ENCODE measurements at regions not wholly inside any gene's neighbourhood (a gene's known extent, or its start where the extent isn't known, plus 50 kb on each side); places are given as distances from the start of the nearest gene placed in this dataset.

- H3K18ac ChIP-seq (ENCODE audit: low read depth in 1 of 2, low read length in 2 of 2): peak overlapping the region in 1 of 2 experiments; percentile 62
- H3K79me1 ChIP-seq (replicated peaks; ENCODE audit: low read length, poor library complexity, severe bottlenecking): peaks cover 21% of the 10 kb centered on the region
- H2BK120ac ChIP-seq (ENCODE audit: low read depth, low read length): peak overlapping the region; percentile 34
- H2AFZ ChIP-seq (ENCODE audit: low read depth, low read length): no peak overlapping the region
- no peaks in the 10 kb centered on the region for H3K27me3 ChIP-seq (ENCODE audit: control insufficient read depth in 1 of 2, insufficient read depth in 1 of 2, low read length in 2 of 2)
- no peak overlapping the region for H2AK5ac ChIP-seq (ENCODE audit: low read length, severe bottlenecking)
- H3K23ac ChIP-seq (ENCODE audit: low read length in 2 of 2): no peak overlapping the region
- no peak overlapping the region for H3K4ac ChIP-seq (ENCODE audit: low read depth in 1 of 2, low read length in 2 of 2)
- no peak overlapping the region for H3K9ac ChIP-seq (ENCODE audit: low read length)
- no peak overlapping the region for H4K91ac ChIP-seq (ENCODE audit: low read length)
- H3K4me3 ChIP-seq (ENCODE audit: insufficient read depth in 1 of 2, low read depth in 1 of 2, low read length in 2 of 2): no peak overlapping the region
- H2BK5ac ChIP-seq (ENCODE audit: low read depth, low read length, poor library complexity, severe bottlenecking): no peak overlapping the region
- H3K36me3 ChIP-seq (ENCODE audit: control insufficient read depth in 1 of 2, insufficient read depth in 2 of 2, low read depth in 1 of 2, low read length in 2 of 2): no peaks in the 10 kb centered on the region
- 14% methylated on average over 4 of the region's 4 CpGs for WGBS
- H4K8ac ChIP-seq (ENCODE audit: low read length): no peak overlapping the region
- no peak overlapping the region for H3K14ac ChIP-seq (ENCODE audit: low read length in 2 of 2)
- H2BK15ac ChIP-seq (ENCODE audit: low read depth, poor library complexity, severe bottlenecking): no peak overlapping the region
- peak; percentile 50 for DNase-seq
- H3K27ac ChIP-seq (ENCODE audit: low read length, poor library complexity, severe bottlenecking): no peak overlapping the region
- H3K9me3 ChIP-seq (ENCODE audit: control insufficient read depth, low read length): no peaks in the 10 kb centered on the region
- no peak overlapping the region for H3K4me2 ChIP-seq (ENCODE audit: low read length, poor library complexity, severe bottlenecking)
- peak overlapping the region in 1 of 2 experiments; percentile 39 for H2BK12ac ChIP-seq (ENCODE audit: low read length in 2 of 2)
- no peaks in the 10 kb centered on the region for H3K4me1 ChIP-seq (ENCODE audit: control insufficient read depth, insufficient read depth, low read depth, low read length)
Measured at GRCh38 chr13:73832128-73832588, 302.0 kb downstream of the KLF12 start.

DNA sequence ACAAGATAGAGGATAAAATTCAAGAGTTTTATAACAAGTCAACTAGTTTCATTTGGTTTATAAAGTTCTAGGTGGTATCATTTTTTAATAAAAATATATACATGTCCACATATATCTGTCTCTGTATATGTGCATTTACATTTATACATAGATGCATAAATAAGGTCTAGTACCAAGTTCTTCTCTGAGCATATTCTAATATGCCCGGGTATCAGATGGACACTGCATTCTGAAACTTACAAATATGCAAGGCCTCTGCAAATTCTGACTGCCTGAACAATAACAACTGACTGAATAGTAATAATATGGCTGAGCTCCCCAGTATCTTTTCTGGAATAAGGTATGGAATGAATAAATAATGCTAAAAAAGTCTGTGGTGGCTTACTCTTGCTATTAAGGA lies 304.8 kb downstream of the KLF12 start:
- Histone ChIP-seq H3K4me2 (ENCODE audit: low read length, poor library complexity, severe bottlenecking) (no peak overlapping the region), H2AK5ac (ENCODE audit: low read length, severe bottlenecking) (no peak overlapping the region), H3K9ac (ENCODE audit: low read length) (no peak overlapping the region), H3K27me3 (ENCODE audit: control insufficient read depth in 1 of 2, insufficient read depth in 1 of 2, low read length in 2 of 2) (no peaks in the 10 kb centered on the region), H3K9me3 (ENCODE audit: control insufficient read depth, low read length) (no peaks in the 10 kb centered on the region), H2BK120ac (ENCODE audit: low read depth, low read length) (no peak overlapping the region), H3K27ac (ENCODE audit: low read length, poor library complexity, severe bottlenecking) (no peak overlapping the region), H3K4me3 (ENCODE audit: insufficient read depth in 1 of 2, low read depth in 1 of 2, low read length in 2 of 2) (no peak overlapping the region), H3K79me1 (replicated peaks; ENCODE audit: low read length, poor library complexity, severe bottlenecking) (peaks cover 18% of the 10 kb centered on the region), H4K91ac (ENCODE audit: low read length) (no peak overlapping the region), H2BK5ac (ENCODE audit: low read depth, low read length, poor library complexity, severe bottlenecking) (no peak overlapping the region), H3K4ac (ENCODE audit: low read depth in 1 of 2, low read length in 2 of 2) (no peak overlapping the region), H3K36me3 (ENCODE audit: control insufficient read depth in 1 of 2, insufficient read depth in 2 of 2, low read depth in 1 of 2, low read length in 2 of 2) (no peaks in the 10 kb centered on the region), H3K4me1 (ENCODE audit: control insufficient read depth, insufficient read depth, low read depth, low read length) (no peaks in the 10 kb centered on the region), H3K23ac (ENCODE audit: low read length in 2 of 2) (no peak overlapping the region), H2BK12ac (ENCODE audit: low read length in 2 of 2) (no peak overlapping the region), H2AFZ (ENCODE audit: low read depth, low read length) (no peak overlapping the region), H3K14ac (ENCODE audit: low read length in 2 of 2) (no peak overlapping the region), H3K18ac (ENCODE audit: low read depth in 1 of 2, low read length in 2 of 2) (no peak overlapping the region), H2BK15ac (ENCODE audit: low read depth, poor library complexity, severe bottlenecking) (no peak overlapping the region), H4K8ac (ENCODE audit: low read length) (no peak overlapping the region)
- 86% methylated on average over 1 of the region's 1 CpG for WGBS
- no peak for DNase-seq

GRCh38 chr13:73828811-73829210 lies 305.4 kb downstream of the KLF12 start:
- 89% methylated on average over 4 of the region's 4 CpGs for WGBS

GRCh38 chr13:73827434-73827833 lies 306.8 kb downstream of the KLF12 start:
- H3K27ac ChIP-seq (ENCODE audit: low read length, poor library complexity, severe bottlenecking): no peak overlapping the region
- DNase-seq: no peak
- H2BK5ac ChIP-seq (ENCODE audit: low read depth, low read length, poor library complexity, severe bottlenecking): no peak overlapping the region
- H3K4me1 ChIP-seq (ENCODE audit: control insufficient read depth, insufficient read depth, low read depth, low read length): no peaks in the 10 kb centered on the region
- no peak overlapping the region for H3K4ac ChIP-seq (ENCODE audit: low read depth in 1 of 2, low read length in 2 of 2)
- H3K4me2 ChIP-seq (ENCODE audit: low read length, poor library complexity, severe bottlenecking): no peak overlapping the region
- no peak overlapping the region for H2AK5ac ChIP-seq (ENCODE audit: low read length, severe bottlenecking)
- no peak overlapping the region for H2BK12ac ChIP-seq (ENCODE audit: low read length in 2 of 2)
- 94% methylated on average over 3 of the region's 3 CpGs for WGBS
- no peak overlapping the region for H3K4me3 ChIP-seq (ENCODE audit: insufficient read depth in 1 of 2, low read depth in 1 of 2, low read length in 2 of 2)
- no peak overlapping the region for H4K91ac ChIP-seq (ENCODE audit: low read length)
- H3K14ac ChIP-seq (ENCODE audit: low read length in 2 of 2): no peak overlapping the region
- H3K18ac ChIP-seq (ENCODE audit: low read depth in 1 of 2, low read length in 2 of 2): no peak overlapping the region
- H3K23ac ChIP-seq (ENCODE audit: low read length in 2 of 2): no peak overlapping the region
- H3K36me3 ChIP-seq (ENCODE audit: control insufficient read depth in 1 of 2, insufficient read depth in 2 of 2, low read depth in 1 of 2, low read length in 2 of 2): no peaks in the 10 kb centered on the region
- H3K9ac ChIP-seq (ENCODE audit: low read length): no peak overlapping the region
- H2BK120ac ChIP-seq (ENCODE audit: low read depth, low read length): no peak overlapping the region
- no peaks in the 10 kb centered on the region for H3K9me3 ChIP-seq (ENCODE audit: control insufficient read depth, low read length)
- no peak overlapping the region for H2BK15ac ChIP-seq (ENCODE audit: low read depth, poor library complexity, severe bottlenecking)
- H4K8ac ChIP-seq (ENCODE audit: low read length): no peak overlapping the region
- H3K27me3 ChIP-seq (ENCODE audit: control insufficient read depth in 1 of 2, insufficient read depth in 1 of 2, low read length in 2 of 2): no peaks in the 10 kb centered on the region
- no peak overlapping the region for H2AFZ ChIP-seq (ENCODE audit: low read depth, low read length)
- H3K79me1 ChIP-seq (replicated peaks; ENCODE audit: low read length, poor library complexity, severe bottlenecking): peaks cover 16% of the 10 kb centered on the region

More at GRCh38 chr13:73828811-73829210, 305.4 kb downstream of the KLF12 start:
- H2BK120ac ChIP-seq (ENCODE audit: low read depth, low read length): no peak overlapping the region
- no peak overlapping the region for H3K23ac ChIP-seq (ENCODE audit: low read length in 2 of 2)
- peaks cover 19% of the 10 kb centered on the region for H3K79me1 ChIP-seq (replicated peaks; ENCODE audit: low read length, poor library complexity, severe bottlenecking)
- H3K9me3 ChIP-seq (ENCODE audit: control insufficient read depth, low read length): no peaks in the 10 kb centered on the region
- peak overlapping the region in 1 of 2 experiments; percentile 6 for H2BK12ac ChIP-seq (ENCODE audit: low read length in 2 of 2)
- H3K9ac ChIP-seq (ENCODE audit: low read length): no peak overlapping the region
- H4K91ac ChIP-seq (ENCODE audit: low read length): no peak overlapping the region
- H2AFZ ChIP-seq (ENCODE audit: low read depth, low read length): no peak overlapping the region
- H3K4ac ChIP-seq (ENCODE audit: low read depth in 1 of 2, low read length in 2 of 2): no peak overlapping the region
- H3K4me1 ChIP-seq (ENCODE audit: control insufficient read depth, insufficient read depth, low read depth, low read length): no peaks in the 10 kb centered on the region
- no peaks in the 10 kb centered on the region for H3K27me3 ChIP-seq (ENCODE audit: control insufficient read depth in 1 of 2, insufficient read depth in 1 of 2, low read length in 2 of 2)
- H3K14ac ChIP-seq (ENCODE audit: low read length in 2 of 2): no peak overlapping the region
- H2BK15ac ChIP-seq (ENCODE audit: low read depth, poor library complexity, severe bottlenecking): no peak overlapping the region
- H2BK5ac ChIP-seq (ENCODE audit: low read depth, low read length, poor library complexity, severe bottlenecking): no peak overlapping the region
- no peaks in the 10 kb centered on the region for H3K36me3 ChIP-seq (ENCODE audit: control insufficient read depth in 1 of 2, insufficient read depth in 2 of 2, low read depth in 1 of 2, low read length in 2 of 2)
- no peak overlapping the region for H3K18ac ChIP-seq (ENCODE audit: low read depth in 1 of 2, low read length in 2 of 2)
- H2AK5ac ChIP-seq (ENCODE audit: low read length, severe bottlenecking): no peak overlapping the region
- no peak for DNase-seq
- no peak overlapping the region for H4K8ac ChIP-seq (ENCODE audit: low read length)
- no peak overlapping the region for H3K27ac ChIP-seq (ENCODE audit: low read length, poor library complexity, severe bottlenecking)
- no peak overlapping the region for H3K4me3 ChIP-seq (ENCODE audit: insufficient read depth in 1 of 2, low read depth in 1 of 2, low read length in 2 of 2)
- H3K4me2 ChIP-seq (ENCODE audit: low read length, poor library complexity, severe bottlenecking): no peak overlapping the region

Data from mesenchymal stem cell (in vitro differentiated cells and primary cell).